ENCODE measurements at regions not wholly inside any gene's neighbourhood (a gene's known extent, or its start where the extent isn't known, plus 50 kb on each side); places are given as distances from the start of the nearest gene placed in this dataset.

DNA sequence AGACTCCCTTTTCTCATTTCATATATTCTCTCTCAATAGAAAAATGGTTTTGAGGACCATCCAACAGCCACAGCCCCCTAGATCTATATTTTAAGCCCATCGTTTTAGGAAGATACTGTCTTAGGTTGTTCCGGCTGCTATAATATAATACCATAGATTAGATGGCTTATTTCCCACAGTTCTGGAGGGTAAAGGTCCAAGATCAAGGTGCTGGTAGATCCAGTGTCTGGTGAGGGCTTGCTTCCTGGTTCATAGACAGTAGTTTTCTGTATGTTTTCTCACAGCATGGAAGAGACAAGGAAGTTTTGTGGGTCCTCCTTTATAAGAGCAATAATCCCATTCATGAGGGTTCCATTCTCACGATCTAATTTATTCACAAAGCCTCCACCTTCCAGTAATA, 215.1 kb downstream of the AASDHPPT start:
- H3K9ac ChIP-seq (ENCODE audit: low read depth in 1 of 2, low read length in 2 of 2) = no peak overlapping the region
- no peak overlapping the region for H3K27ac ChIP-seq (ENCODE audit: low read depth in 1 of 2, low read length in 2 of 2)
- DNase-seq (ENCODE audit: low spot score) = no peak
- H3K36me3 ChIP-seq (ENCODE audit: control insufficient read depth in 4 of 4, insufficient read depth in 3 of 4, low read depth in 1 of 4, low read length in 3 of 4) = no peaks in the 10 kb centered on the region
- no peaks in the 10 kb centered on the region for H3K9me3 ChIP-seq (ENCODE audit: control insufficient read depth in 4 of 4, low read length in 3 of 4)
- no peak overlapping the region for H3K4me3 ChIP-seq (ENCODE audit: low read depth in 1 of 3, low read length in 3 of 3)
- H3K4me1 ChIP-seq (ENCODE audit: control insufficient read depth in 4 of 4, insufficient read depth in 4 of 4, low read length in 3 of 4) = no peaks in the 10 kb centered on the region
- WGBS = 79% methylated on average over 3 of the region's 3 CpGs
- TF ChIP-seq, protein P1, sequence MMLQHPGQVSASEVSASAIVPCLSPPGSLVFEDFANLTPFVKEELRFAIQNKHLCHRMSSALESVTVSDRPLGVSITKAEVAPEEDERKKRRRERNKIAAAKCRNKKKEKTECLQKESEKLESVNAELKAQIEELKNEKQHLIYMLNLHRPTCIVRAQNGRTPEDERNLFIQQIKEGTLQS (IDR thresholded peaks at IDR 0.05) = no peak
- TF ChIP-seq FOXA2 (IDR thresholded peaks at IDR 0.05) (no peak), HNF4A (conservative IDR thresholded peaks at IDR 0.05) (no peak), TAF1 (conservative IDR thresholded peaks at IDR 0.05) (no peak), NR2F2 (IDR thresholded peaks at IDR 0.05) (no peak), JUND (IDR thresholded peaks at IDR 0.05) (no peak), GABPA (IDR thresholded peaks at IDR 0.05 in 1 of 2, conservative IDR thresholded peaks at IDR 0.05 in 1 of 2) (no peak), RAD21 (IDR thresholded peaks at IDR 0.05) (no peak), RXRA (IDR thresholded peaks at IDR 0.05) (no peak), YY1 (IDR thresholded peaks at IDR 0.05) (no peak), SP1 (IDR thresholded peaks at IDR 0.05) (no peak), HNF4G (IDR thresholded peaks at IDR 0.05) (no peak), EGR1 (IDR thresholded peaks at IDR 0.05; ENCODE audit: low read depth in 2 of 2) (no peak), FOXA1 (IDR thresholded peaks at IDR 0.05) (no peak)
- TF ChIP-seq, protein P2, sequence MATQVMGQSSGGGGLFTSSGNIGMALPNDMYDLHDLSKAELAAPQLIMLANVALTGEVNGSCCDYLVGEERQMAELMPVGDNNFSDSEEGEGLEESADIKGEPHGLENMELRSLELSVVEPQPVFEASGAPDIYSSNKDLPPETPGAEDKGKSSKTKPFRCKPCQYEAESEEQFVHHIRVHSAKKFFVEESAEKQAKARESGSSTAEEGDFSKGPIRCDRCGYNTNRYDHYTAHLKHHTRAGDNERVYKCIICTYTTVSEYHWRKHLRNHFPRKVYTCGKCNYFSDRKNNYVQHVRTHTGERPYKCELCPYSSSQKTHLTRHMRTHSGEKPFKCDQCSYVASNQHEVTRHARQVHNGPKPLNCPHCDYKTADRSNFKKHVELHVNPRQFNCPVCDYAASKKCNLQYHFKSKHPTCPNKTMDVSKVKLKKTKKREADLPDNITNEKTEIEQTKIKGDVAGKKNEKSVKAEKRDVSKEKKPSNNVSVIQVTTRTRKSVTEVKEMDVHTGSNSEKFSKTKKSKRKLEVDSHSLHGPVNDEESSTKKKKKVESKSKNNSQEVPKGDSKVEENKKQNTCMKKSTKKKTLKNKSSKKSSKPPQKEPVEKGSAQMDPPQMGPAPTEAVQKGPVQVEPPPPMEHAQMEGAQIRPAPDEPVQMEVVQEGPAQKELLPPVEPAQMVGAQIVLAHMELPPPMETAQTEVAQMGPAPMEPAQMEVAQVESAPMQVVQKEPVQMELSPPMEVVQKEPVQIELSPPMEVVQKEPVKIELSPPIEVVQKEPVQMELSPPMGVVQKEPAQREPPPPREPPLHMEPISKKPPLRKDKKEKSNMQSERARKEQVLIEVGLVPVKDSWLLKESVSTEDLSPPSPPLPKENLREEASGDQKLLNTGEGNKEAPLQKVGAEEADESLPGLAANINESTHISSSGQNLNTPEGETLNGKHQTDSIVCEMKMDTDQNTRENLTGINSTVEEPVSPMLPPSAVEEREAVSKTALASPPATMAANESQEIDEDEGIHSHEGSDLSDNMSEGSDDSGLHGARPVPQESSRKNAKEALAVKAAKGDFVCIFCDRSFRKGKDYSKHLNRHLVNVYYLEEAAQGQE (IDR thresholded peaks at IDR 0.05) = no peak
- TF ChIP-seq, protein P3, sequence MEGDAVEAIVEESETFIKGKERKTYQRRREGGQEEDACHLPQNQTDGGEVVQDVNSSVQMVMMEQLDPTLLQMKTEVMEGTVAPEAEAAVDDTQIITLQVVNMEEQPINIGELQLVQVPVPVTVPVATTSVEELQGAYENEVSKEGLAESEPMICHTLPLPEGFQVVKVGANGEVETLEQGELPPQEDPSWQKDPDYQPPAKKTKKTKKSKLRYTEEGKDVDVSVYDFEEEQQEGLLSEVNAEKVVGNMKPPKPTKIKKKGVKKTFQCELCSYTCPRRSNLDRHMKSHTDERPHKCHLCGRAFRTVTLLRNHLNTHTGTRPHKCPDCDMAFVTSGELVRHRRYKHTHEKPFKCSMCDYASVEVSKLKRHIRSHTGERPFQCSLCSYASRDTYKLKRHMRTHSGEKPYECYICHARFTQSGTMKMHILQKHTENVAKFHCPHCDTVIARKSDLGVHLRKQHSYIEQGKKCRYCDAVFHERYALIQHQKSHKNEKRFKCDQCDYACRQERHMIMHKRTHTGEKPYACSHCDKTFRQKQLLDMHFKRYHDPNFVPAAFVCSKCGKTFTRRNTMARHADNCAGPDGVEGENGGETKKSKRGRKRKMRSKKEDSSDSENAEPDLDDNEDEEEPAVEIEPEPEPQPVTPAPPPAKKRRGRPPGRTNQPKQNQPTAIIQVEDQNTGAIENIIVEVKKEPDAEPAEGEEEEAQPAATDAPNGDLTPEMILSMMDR (IDR thresholded peaks at IDR 0.05; ENCODE audit: low read depth, low read length, missing input control) = no peak
- TF ChIP-seq, protein P4, sequence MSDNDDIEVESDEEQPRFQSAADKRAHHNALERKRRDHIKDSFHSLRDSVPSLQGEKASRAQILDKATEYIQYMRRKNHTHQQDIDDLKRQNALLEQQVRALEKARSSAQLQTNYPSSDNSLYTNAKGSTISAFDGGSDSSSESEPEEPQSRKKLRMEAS (IDR thresholded peaks at IDR 0.05) = no peak
- TF ChIP-seq, protein P5, sequence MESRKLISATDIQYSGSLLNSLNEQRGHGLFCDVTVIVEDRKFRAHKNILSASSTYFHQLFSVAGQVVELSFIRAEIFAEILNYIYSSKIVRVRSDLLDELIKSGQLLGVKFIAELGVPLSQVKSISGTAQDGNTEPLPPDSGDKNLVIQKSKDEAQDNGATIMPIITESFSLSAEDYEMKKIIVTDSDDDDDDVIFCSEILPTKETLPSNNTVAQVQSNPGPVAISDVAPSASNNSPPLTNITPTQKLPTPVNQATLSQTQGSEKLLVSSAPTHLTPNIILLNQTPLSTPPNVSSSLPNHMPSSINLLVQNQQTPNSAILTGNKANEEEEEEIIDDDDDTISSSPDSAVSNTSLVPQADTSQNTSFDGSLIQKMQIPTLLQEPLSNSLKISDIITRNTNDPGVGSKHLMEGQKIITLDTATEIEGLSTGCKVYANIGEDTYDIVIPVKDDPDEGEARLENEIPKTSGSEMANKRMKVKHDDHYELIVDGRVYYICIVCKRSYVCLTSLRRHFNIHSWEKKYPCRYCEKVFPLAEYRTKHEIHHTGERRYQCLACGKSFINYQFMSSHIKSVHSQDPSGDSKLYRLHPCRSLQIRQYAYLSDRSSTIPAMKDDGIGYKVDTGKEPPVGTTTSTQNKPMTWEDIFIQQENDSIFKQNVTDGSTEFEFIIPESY (IDR thresholded peaks at IDR 0.05) = no peak
- H3K27me3 ChIP-seq (ENCODE audit: control insufficient read depth in 4 of 4, insufficient read depth in 4 of 4, low read length in 3 of 4) = no peaks in the 10 kb centered on the region
